ENCODE measurements at regions not wholly inside any gene's neighbourhood (a gene's known extent, or its start where the extent isn't known, plus 50 kb on each side); places are given as distances from the start of the nearest gene placed in this dataset.
"Not testable (repeated sequence)": the region's sequence is repeated elsewhere in the genome, so short reads cannot be mapped to it uniquely, and the experiment has no call there.

- not testable (repeated sequence) for DNase-seq (ENCODE audit: low read depth)
These were observed 90.0 kb downstream of the MRPL14 start for GRCh38 chr6:44037276-44037675.

DNA sequence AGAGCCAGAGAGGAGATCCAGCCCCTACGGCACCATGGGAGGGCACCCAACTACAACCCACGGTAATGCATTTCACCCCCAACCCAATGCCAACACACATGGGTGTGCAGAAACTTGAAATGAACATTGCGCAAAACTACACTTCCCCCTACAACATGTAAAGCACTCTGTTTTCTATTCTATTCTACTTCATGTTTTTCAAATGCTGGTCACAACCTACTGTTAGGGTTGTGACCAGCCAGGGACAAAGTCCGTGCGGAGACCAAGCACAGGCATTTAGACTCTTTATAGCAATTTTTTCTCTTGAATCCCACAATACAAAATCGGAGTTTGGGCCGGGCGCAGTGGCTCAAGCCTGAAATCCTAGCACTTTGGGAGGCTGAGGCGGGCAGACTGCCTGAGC, 90.6 kb downstream of the MRPL14 start:
- DNase-seq (ENCODE audit: low read depth): no peak

- no peak for DNase-seq (ENCODE audit: low read depth)
These were observed 91.1 kb downstream of the MRPL14 start for GRCh38 chr6:44036196-44036595.

DNA sequence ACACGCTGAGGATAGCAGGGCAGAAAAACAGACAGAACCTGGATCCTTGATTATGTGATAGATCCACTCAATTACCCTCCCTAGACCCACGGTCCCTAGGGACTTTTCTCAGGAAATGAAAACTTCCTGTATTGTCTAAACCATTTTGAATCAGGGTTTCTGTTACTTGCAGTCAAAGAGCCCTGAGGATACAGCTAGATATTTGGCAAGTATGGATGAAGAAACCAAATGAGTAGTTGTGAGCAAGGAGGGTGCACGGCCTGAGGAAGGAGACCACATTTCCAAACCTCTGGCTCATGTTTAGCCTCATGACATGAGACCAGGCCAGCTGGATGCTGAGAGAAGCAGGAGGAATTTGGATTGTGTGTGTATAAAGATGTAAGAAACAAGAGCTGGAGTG, 91.6 kb downstream of the MRPL14 start:
- no peak for DNase-seq (ENCODE audit: low read depth)

- DNase-seq (ENCODE audit: low read depth): peak; percentile 83
These were observed 92.3 kb downstream of the MRPL14 start for GRCh38 chr6:44034931-44035345.

GRCh38 chr6:44034391-44034861, 92.8 kb downstream of the MRPL14 start:
- DNase-seq (ENCODE audit: low read depth): peak; percentile 89

DNA sequence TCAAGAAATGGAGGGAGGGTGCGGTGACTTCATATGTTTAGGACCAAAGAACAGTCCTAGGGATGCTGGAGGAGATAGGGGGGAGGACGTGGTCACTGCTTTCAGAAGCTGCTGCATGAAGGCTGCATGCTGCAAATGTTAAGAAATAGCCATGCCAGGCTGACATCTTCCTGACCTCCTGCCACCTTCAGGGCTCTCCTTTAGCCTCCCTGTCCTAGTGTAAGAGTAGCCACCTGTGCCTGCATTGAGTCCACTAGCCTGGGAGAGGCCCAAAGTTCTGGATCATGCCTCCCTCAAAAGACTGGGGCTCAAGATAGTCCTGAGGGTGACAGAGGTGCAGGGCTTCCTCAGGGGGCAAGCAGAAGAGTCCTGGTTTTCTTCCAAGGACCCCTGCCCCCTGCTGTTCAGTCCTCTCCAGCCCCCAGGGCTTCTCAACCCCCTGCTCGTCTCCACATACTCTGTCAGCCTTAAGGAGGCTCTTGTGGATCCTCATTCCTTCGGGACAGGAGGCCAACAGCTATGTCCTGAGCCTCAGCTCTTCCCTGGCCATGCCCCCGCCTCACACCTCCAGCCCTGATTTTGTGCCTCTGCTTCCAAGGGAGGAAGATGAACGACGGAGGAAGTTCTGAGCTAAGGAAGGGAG, 96.3 kb downstream of the MRPL14 start:
- DNase-seq (ENCODE audit: low read depth): no peak

DNA sequence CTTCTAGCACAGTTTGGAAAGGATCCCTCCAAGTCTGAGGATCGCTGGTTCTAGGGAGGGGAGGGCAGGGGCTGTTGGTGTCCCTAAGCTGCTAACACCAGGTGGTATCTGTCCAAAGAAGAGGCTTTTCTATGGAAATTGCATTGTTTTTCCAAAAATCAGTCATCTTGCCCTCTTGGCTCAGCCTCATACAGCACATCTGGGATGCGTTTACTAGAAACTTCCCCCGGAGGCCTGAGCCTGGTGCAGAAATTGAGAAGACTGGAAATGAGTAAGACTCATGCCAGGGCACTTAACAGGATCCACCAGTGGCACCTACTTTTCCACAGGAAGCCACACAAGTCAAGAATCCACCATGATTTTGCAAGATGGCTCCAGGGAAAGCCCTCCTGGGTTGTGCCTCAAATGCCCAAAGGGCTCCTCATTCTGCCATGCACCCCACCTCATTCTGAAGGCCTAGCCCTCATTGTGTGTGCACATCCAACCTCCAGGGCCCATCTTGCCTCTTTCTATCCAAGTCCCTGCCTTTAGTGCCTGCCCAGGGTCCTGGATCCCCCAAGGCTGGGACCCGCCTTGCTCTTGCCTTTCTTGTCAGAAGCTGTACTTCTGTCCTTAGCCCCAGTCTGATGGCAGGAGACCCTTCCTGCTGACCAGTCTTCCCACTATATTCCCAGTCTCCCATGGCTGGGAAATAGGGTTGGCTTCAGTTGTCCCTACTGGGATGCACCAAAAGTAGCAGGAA, 97.6 kb downstream of the MRPL14 start:
- no peak for DNase-seq (ENCODE audit: low read depth)

- no peak for DNase-seq (ENCODE audit: low read depth)
These were observed 98.4 kb downstream of the MRPL14 start for GRCh38 chr6:44028789-44029310.

DNA sequence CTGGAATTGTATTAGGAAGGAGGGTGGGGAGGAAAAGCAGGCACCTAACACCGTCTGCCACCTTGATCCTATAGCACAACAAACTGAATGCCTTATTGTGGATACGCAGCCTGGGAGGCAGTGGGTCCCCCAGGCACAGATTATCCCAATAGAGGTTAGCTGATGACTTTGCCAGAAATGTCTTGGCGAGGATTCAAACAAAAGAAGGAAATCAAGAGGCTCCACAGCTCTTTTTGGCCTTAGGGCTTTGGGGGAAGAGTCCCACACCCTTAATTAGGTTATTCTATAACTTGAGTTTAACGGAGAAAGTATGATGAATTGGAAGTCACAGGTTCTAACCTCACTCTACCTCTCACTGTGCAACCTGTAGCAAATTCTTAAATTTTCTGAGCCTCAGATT, 102.0 kb downstream of the MRPL14 start:
- DNase-seq (ENCODE audit: low read depth): peak; percentile 78

DNA sequence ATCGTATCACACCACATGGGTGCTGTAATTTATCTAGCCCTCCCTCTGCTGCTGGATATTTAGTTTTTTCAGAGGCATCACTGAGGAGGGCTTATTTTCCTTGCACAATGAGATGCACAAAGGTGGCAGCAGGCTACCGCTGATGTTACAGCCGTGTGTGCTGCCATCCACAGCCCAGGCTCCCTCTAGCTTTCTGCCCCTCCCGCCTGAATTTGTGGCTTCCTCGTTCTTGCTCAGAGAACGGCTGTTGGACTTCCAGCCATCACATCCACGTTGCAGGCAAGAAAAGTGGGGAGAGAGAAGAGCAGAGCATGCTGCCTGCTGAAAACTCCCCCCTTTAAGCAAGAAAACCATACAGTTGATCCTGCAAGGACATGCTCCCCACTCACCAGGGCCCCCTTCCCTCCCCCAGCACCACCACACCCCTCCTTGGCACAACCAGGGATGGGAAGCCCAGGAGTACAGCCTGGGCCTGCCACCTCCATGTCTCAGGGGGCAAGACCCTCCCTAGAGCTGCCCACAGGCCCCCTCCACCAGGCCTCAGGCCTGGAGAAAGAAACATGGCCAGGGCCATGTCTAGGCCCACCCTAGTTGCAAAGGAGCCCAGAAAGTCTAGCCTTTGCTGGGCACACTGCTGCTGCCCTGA, 102.6 kb downstream of the MRPL14 start:
- no peak for DNase-seq (ENCODE audit: low read depth)

- no peak for DNase-seq (ENCODE audit: low read depth)
These were observed 103.4 kb downstream of the MRPL14 start for GRCh38 chr6:44023586-44024454.

GRCh38 chr6:44022671-44023352, 104.4 kb downstream of the MRPL14 start:
- no peak for DNase-seq (ENCODE audit: low read depth)

GRCh38 chr6:44022296-44022661, 105.0 kb downstream of the MRPL14 start:
- DNase-seq (ENCODE audit: low read depth): peak; percentile 54

DNA sequence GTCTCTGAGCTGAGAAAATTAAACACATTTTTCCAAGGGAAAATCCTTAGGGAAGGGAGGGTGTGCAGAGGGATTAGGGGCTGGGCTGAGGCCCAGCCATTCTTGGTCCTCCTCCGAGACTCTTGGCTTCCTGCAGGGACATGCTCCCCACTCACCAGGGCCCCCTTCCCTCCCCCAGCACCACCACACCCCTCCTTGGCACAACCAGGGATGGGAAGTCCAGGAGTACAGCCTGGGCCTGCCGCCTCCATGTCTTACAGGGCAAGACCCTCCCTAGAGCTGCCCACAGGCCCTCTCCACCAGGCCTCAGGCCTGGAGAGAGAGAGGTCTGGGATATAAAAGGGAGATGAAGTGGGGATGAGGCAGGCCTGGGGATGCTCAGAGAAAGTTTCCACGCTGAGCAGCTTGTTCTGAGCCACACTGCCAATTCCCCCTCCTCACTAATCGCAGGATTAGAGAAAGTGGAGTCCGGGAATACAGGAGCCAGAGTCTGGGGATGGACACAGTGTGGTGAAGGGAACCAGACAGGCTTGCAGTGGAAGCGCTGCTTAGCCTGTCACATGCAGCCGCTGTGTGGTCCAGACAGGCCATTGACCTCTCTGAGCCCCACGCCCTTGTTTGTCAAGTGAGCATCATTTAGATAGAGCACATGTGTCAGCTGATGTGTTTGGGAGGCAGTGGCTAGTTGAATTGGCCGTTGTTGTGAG, 105.5 kb downstream of the MRPL14 start:
- no peak for DNase-seq (ENCODE audit: low read depth)

DNA sequence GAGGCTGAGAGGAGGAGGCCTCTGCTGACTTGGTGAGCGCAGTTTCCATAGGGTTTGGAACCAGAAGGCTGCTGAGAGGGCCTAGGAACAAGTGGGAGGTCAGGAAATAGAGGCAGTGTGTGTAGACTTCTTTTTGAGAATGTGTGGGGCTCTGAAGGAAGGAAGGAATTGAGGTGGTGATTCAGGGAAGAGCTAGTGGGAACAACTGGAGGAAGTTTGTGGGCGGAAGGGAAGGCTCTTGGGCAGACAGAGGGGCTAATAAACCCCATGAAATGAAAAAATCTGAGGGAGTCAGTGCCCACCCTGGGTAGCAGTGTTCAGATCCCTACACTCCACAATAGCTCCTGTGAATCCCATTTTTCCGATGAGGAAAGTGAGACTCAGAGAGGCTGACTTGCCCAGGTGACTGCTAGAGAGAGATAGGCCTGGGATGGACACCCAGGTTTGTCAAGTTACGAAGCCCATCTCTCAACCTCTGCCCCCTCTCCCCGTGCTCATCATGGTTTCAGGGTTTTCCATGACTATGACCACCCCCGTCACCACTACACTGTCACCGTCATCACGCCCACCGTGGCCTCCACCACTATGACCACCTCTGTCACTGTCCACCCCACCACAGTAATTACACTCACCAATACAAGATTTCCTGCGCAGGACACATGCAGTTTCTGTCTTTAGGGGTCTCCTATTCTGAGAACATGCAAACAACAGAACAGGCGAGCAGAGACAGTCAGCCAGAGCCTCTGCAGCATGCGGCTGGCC, 106.4 kb downstream of the MRPL14 start:
- DNase-seq (ENCODE audit: low read depth): no peak

DNA sequence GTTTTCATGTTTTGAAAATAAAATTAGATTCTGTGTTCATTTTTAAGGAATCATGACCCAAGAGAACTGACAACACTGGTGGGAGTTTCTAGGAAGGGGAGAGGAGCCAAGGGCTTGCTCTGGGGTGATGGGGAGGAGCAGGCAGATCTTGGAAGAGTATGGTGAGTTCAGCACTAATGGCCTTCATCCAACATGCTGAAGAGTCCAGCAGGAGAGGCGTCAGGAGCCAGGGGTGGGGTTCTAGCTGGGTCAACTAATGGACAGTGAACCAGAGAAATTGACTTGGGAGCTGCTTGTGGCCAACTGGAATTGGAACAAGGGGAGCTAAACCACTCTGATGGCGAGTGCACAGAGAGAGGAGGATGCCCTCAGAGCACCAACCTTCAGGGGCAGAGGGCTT, 107.1 kb downstream of the MRPL14 start:
- DNase-seq (ENCODE audit: low read depth): no peak

DNA sequence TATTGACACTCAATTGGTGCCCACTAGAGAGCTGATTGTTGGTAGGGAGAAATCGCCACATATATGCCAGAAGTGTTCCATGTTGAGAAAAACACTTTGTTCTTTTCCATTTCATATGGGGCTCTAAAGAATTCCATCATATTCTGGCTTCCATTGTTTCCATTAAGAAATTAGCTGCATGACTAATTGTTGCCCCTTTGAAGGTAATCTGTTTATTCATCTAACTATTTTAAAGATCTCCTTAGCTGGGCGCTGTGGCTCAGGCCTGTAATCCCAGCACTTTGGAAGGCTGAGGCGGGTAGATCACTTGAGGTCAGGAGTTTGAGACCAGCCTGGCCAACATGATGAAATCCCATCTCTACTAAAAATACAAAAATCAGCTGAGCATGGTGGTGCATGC, 109.9 kb downstream of the MRPL14 start:
- not testable (repeated sequence) for DNase-seq (ENCODE audit: low read depth)

- DNase-seq (ENCODE audit: low read depth): no peak
These were observed 111.0 kb downstream of the MRPL14 start for GRCh38 chr6:44016131-44016870.
